ENCODE measurements at regions not wholly inside any gene's neighbourhood (a gene's known extent, or its start where the extent isn't known, plus 50 kb on each side); places are given as distances from the start of the nearest gene placed in this dataset.
A peak's percentile ranks its signal among the peaks of the same experiment; 100 is the strongest.
"Not testable (repeated sequence)": the region's sequence is repeated elsewhere in the genome, so short reads cannot be mapped to it uniquely, and the experiment has no call there.

DNA sequence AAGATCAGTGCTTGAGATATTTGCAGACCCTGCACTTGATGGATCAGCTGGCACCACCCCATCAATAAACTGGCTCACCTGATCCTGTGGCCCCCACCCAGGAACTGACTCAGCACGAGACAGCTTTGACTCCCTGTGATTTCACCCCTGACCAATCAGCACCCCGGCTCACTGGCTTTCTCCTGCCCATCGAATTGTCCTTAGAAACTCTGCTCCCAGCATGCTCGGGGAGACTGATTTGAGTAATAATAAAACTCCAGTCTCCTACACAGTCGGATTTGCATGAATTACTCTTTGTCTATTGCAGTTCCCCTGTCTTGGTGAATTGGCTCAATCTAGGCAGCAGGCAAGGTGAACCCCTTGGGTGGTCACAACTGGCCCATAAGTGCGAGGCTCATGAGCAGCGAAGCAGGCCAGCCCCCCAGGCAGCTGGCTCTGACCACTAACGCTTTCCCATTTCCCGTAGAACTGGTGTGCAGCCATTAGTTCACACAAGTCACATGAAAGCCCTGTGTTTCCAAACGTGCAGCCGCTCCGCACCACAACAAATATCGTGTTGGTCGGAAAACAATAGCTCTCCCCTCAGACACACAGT is 79.6 kb downstream of the RSPH3 start:
- DNase-seq (ENCODE audit: low spot score): no peak

DNA sequence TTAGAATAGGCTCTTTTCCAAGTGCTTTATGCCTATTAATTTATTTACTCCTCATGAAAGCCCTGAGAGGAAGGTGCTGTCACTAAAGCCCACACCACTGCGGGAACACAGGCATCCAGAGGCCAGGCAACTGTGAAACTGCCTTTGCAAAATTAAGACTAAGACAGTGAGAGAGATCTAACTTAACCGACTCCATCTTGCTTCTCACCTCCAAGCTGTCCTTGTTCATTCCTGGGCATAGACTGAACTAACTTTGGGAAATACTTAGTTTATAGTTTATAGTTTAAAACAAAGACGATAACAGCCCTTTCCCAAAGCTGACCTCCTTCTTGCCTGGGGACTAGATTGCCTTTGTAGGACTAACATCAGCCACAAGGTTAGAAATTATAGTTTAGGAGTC is 80.1 kb downstream of the RSPH3 start:
- no peak for DNase-seq (ENCODE audit: low spot score)

DNA sequence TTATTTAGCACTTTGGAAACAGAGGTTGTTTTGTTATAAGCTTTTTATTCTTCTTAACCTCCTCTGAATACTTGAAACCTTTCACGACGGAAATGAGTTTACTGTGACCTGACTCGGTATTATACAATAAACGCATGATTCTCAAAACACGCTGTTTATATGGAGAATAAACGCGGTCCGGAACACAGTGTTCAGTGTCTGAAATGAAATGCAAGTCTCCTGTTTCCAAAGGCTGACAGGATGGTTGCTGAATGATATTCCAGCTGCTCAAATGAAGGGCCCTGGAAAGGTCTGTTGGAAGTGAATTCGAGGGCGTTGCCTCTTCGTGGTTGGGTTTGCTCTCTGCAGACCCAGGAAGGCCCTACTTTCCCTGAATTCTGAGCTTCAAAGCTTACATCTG is 83.4 kb downstream of the RSPH3 start:
- no peak for DNase-seq (ENCODE audit: low spot score)

DNA sequence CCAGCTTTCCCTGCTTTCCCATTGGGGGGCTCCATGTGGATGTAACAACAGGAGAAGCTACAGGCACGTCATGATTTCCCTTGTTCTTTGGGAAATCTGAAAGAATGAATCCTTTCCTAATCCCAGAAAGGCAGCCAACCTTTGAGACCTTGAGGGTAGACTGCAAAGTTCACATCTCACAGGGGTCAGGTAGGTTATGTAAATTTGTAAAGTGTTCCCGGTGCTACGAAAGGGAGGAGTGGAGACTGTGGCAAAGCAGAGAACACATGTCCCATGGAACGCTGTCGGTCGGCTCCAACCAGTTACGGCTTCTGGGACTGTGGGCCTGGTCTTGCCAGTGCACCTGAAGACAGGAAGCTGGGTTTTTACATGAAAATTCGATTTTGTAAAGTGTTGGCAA is 85.1 kb downstream of the RSPH3 start:
- DNase-seq (ENCODE audit: low spot score): no peak

DNA sequence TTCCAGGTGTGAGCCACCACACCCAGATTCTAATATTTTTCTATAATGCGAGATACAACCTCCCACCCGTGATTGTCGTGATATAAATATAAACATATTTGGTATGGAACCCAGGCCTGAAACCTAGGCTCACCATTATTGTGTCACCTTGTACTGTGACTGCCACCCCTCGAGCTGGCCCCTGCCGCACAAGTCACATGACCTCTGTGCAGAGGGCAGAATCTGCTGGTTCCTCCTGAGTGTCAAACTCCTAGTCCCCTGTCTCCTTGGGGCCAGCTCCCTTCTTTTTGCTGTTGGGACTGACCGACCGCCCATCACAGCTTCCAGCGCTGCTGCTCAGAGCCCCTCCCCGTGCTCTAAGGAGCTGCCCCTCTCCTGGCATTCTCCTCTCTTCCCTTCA is 86.4 kb downstream of the RSPH3 start:
- DNase-seq (ENCODE audit: low spot score): no peak

DNA sequence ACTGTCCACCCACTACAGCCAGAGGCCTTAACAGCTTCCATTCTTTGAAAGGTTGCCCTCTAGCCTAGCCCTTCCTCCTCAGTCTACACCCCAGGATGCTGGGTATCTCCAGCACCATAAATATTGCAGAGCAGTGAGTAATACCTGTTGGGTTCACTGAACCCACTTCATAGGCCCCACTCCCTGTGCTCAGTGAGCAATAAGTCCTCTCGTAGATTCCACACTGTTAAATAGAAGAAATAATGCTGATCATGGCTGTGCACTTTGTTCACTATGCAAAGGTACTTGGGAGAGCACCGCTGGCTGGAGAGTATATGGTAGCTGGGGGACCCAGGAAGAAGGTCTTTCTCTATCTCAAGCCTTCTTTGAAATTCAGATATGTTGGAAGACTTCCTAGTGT is 87.3 kb downstream of the RSPH3 start:
- no peak for DNase-seq (ENCODE audit: low spot score)

DNA sequence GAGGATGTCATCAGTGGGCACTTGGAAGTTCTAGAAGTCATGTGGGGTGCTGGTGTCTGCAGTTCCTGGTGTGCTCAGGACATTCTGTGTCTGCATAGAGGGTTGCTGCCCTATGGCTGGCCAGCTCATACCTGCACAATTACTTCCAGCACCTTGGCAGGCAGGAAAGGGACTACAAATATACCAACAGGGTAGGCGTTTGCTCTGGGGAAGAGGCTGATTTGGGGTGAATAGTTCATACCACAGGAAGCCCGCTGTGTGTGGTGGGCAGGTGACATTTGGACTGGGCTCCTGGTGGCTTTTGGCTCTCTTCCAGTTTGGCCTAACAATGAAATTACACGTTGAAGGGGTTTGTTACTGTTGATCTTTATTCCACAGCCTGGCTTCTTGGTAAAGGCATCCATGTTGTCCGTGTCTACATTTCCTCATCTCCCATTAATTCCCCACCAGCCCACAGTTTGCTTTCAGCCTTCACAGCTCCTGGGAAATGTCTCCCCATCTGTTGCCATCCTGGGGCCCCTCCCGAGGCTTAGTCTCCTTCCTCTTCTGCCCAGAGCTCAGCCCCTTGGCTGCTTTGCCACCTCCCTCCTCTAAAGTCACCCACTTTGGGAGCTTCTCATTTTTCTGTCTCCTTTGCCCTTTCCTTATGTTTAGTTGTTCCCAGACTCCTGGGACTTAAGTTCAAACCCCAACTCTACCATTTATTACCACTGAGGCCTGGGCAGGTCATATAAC is 88.1 kb downstream of the RSPH3 start:
- DNase-seq (ENCODE audit: low spot score): peak; percentile 36

DNA sequence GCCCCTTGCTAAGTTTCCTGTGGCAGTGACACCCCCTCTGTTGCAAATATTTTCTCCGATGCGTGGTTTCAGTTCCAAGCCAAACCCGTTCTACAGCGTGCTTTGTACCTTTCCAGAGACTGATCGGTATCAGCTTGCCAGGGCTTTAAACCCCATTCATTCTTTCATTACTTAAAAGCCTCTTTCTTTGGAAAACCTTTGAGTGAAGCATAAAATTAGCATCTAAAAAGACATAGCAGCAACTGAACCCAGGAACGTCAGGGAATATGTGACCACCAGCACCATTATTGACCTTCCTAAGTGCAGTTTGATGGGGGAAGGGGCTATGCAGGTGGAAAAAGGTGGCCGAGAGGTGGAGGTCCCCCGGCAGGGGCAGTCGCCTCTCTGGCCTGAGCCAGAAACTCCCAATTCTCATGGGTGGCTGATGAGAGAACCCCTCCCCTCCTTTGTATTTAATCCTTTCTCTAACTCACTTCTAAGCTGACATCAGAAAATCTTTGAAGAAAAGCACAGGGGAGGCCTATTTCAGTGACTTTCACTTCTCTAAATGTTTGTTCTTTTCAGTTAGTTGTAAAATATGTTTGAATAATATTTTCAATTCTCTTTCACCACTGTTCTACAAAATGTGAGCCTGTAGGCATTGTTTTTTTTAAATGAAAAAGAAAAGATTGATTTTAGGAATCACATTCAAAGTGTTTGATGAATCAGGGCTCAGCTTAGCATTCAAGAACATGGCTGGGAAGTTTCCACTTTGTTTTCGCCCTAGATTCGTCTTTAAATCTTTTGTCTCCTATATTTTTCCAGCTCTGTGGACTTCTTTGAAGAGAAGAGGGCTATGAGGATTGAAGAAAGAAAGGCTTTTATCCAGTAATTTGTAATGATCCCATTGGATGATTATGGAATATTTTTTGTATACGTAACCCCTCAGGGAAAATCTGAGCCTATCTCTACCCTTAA is 89.2 kb downstream of the RSPH3 start:
- DNase-seq (ENCODE audit: low spot score): peak; percentile 78

DNA sequence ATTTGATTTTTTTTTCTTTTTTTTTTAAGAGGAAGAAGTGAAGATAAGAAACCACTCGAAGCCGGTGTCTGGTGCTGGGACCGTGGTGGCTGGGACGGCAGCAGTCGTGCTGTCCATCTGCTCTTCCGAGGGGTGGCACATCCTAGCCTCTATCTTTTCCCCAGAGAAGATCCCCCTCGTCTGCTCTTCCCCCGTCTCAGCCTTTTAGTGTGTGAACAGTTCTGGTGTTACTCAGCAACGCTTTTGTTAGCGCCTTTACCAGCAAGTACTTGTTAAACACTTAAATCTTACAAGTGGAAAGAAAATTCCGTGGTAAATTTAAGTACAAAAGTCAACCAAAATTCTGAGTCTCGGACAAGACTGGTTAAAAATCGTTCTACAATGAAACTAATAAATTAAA is 90.1 kb downstream of the RSPH3 start:
- DNase-seq (ENCODE audit: low spot score): no peak

DNA sequence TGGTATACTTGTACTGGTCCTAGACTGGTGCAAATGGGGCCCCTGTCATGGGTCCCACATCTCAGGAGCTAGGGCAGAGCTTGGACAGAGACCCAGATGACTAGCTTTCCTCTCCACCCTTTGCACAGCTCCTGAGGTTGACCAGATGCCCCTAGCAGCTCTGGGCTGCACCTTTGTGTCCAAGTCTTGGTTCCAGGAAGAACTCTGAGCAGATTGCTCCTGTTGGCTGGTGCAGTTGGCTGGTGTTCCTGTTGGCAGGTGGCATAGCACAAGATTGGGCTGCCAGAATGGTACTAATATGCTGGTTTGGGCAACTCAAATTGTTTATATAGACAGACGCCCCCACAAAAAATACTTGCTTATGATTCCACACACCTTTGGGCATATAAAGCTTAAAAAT is 89.4 kb upstream of the EZR start:
- no peak for DNase-seq (ENCODE audit: low spot score)

DNA sequence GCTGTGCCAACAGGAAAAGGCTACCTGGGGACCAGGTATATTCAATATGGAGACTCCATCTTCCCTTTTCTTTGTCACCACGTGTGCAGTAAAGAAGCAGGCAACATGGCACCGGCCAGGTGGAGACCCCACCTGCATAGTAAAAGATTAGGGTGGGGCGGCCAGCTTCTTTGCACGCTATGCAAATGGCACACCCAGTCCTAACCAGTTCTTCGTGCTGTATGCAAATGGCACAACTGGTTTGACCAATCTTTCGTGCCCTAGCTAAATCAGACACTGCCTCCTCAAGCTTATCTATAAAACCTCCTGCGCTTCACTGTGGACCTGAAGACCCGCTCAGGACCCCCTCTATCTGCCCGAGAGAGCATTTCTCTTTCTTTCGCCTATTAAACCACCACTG is 88.8 kb upstream of the EZR start:
- no peak for DNase-seq (ENCODE audit: low spot score)

DNA sequence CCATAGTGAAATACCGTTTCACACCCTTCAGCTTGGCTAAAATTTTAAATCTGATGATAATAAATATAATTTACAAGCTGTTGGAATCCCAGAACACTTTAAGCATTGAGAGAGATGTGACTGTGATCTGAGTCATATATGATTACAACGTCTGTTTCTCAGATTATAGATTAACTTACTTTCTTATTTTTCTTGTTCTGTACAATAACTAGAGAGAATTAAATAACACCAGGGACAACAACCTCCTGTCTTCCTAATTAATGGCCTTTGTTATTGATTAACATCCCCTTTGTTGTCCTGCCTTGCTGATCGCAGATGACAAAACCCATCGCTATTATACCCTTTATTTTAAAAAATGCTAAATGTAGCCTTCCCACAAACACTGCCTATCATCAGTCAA is 87.8 kb upstream of the EZR start:
- DNase-seq (ENCODE audit: low spot score): no peak

DNA sequence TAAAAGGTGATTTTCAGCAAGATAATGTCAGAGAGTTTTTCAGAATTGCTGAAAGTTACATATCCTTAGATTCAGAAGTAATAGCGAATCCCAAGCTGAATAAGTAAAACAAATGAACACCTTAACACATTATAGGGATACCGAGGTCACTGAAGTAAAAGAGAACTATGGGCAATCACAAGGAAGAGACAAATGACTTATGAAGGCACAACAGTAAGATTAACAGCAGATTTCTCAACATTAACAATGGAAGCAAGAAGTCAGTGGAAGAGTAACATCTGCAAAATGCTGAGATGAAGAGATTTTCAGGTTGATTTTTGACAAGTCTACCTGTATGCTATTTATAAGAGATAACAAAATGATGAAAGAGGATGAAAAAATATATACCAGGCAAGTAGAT is 86.1 kb upstream of the EZR start:
- no peak for DNase-seq (ENCODE audit: low spot score)

DNA sequence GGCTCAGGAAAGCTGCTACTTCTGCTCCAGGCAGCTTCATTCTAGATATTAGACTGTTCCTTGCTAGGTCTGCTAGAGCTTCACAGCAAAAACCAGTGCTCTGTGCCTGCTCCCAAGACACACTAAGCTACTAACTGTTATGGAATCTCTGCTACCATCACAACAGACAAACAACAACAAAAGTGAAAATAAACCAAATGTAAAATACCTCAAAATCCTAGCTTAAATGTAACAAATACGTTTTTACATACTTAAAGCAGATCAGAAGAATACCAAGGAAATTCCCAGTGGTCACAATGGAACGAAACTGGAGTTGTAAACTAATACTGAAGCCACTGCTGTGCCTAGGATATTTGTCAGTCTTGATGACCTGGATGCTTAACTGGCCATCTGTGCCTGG is 84.6 kb upstream of the EZR start:
- DNase-seq (ENCODE audit: low spot score): no peak

DNA sequence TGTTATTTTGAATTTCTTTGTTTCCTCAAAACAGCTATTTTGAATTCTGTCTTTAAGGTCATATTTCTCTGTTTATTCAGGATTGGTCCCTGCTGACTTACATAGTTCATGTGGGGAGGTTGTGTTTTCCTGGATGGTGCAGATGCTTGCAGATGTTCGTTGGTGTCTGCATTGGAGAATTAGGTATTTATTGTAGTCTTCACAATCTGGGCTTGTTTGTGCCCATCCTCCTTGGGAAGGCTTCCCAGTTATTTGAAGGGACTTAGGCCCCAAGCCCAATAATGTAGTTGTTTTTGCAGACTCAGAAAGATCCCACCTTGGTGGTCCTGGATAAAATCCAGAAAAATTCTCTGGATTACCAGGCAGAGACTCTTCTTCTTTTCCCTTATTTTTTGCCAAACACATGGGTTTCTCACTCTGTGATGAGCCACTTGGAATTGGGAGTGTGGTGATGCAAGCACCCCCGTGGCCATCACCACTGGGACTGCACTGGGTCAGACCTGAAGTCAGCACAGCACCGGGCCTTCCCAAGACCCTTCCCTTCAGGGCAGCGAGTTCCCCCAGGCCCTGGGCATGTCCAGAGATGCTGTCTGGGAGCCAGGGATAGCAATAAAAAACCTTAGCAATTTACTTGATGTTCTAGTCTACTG is 81.6 kb upstream of the EZR start:
- no peak for DNase-seq (ENCODE audit: low spot score)

DNA sequence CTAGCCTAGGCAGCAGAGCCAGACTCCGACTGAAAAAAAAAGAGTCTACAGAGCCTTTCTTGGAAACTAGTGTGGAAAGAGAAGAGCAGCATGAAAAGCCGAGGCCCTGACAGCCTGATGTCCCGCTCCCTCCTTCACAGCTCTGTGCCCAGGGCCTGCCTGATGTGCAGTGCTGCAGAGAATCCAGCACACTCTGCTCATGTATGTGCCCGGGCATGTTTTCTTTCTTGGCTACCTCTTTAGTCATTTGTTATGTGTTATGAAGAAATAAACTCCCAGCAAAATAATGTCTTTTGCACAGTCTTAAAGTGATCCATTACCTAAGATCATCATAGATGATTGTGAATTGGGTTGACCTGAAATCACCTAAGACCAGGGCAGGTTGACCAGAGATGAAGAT is 78.1 kb upstream of the EZR start:
- DNase-seq (ENCODE audit: low spot score): no peak

DNA sequence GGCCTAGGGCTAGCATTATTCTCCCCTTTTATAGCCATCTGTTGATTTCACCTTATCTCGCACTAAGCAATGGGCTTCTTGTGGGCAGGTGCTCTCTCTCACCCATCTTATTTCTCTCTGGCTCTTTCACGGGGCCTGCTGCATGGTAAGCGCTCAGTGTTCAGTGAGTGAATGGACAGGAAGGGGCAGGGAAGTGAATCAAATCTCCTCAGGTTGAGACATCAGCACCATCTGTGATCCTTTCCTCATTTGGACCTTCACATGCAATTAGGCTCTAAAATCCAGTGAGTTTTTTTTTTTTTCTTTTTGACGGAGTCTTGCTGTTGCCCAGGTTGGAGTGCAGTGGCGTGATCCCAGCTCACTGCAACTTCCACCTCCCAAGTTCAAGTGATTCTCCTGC is 76.5 kb upstream of the EZR start:
- no peak for DNase-seq (ENCODE audit: low spot score)

DNA sequence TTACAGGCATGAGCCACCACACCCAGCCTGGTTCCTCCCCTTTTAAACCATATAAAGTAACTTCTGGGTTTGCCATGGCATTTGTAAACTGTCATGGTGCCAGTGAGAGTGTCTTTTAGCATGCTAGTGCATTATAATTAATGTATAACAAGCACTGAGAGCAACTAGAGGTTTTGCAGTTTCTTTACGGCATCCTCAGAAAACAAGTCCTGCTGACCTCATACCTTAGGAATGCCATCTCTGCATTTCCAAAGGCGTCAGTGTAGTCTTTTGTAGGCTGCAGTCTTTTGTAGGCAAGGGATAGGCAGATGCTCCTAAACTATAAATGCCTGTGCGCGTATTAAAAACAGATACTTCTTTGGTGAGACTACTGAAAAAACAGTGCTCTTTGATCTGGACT is 75.0 kb upstream of the EZR start:
- peak; percentile 48 for DNase-seq (ENCODE audit: low spot score)

DNA sequence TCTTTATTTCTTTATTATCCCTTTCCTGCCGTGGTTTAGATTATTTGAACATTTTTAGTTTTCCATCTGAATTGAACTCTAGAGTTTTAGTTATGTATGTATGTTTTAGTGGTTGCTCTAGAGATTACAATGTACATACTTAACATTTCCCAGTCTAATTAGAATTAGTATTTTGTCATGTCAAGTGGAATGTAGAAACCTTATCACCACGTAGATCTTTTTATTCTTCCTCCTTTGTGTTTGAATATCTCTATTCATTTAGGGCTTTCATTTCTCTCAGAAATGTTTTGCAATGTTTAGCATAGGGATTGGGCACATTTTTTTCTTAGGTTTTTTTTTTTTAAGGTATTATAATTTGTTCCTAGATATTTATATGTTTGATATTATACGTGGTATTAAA is 73.1 kb upstream of the EZR start:
- no peak for DNase-seq (ENCODE audit: low spot score)

DNA sequence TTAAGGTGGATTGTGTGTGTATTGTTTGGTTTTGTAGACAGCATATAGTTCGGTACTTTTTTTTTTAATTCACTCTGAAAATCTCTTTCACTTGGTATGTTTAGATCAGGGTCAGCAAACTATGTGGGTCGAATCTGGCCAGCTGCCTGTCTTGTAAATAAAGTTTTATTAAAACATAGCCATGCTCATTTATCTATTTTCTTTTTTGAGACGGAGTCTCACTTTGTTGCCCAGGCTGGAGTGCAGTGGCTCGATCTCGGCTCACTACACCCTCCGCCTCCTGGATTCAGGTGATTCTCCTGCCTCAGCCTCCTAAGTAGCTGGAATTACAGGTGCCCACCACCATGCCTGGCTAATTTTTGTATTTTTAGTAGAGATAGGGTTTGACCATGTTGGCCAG is 72.4 kb upstream of the EZR start:
- not testable (repeated sequence) for DNase-seq (ENCODE audit: low spot score)

DNA sequence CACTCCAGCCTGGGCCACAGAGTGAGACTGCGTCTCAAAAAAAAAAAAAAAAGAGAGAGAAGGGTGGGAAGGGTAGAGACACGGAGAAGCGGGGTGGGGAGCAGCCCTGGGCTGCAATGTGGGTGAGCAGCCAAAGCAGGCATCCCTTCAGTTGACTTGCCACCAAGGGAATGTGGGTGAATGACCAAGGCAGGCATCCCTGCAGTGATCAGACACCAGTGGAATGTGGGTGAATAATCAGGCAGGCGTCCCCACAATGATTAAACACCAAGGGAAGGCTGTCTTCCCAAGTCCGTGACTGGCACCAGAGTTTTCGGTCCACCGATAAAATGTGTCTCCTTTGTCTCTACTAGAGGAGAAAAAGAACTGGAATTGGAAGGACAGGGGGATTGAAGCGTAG is 69.0 kb upstream of the EZR start:
- not testable (repeated sequence) for DNase-seq (ENCODE audit: low spot score)

DNA sequence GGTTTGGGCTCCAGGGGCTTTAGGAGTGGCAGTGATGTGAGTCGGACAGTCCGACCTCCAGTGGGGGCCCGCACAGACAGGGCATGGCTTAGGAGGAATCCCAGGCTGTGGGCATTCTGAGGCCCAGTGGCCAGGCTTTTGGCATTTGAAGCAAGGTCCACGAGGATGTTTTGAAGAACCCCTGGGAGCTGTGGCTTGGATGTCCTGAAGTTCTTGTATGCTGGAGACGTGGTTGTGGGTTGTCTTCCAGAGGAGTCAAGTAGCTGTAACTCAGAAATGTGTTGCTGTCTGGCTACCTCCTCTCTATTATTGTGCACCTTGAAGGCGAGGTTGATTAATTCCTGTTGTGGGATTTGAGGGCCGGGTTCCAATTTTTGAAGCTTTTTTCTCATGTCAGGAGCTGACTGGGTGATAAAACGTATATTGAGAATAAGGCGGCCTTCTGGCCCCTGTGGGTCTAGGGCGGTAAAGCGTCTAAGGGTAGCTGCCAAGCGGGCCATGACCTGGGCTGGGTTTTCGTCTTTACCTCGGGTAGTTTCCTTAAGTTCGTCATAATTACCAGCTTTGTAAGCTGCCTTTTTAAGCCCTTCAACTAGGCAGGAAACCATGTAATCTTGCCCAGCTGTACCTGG is 67.3 kb upstream of the EZR start:
- not testable (repeated sequence) for DNase-seq (ENCODE audit: low spot score)

All from HT-29 (cell line).